Glutamatergic neuron (in vitro differentiated cells): ENCODE measurements at regions not wholly inside any gene's neighbourhood (a gene's known extent, or its start where the extent isn't known, plus 50 kb on each side); places are given as distances from the start of the nearest gene placed in this dataset.

ENCODE experiments used
- DNase-seq: peaks from one replicate; pipeline ENCODE4 v3.0.0; 2022
- H3K27ac Mint-ChIP-seq: one replicate; pipeline ENCODE4 v1.8.0; 2020; ENCODE audit warnings: mild to moderate bottlenecking, mixed read lengths, inconsistent platforms; ENCODE audit not compliant: unreplicated experiment
- H3K27me3 Mint-ChIP-seq: one replicate; pipeline ENCODE4 v1.8.0; 2020; ENCODE audit warnings: mild to moderate bottlenecking, moderate library complexity, mixed read lengths, inconsistent platforms; ENCODE audit not compliant: unreplicated experiment
- H3K36me3 Mint-ChIP-seq: one replicate; pipeline ENCODE4 v1.8.0; 2020; ENCODE audit warnings: mild to moderate bottlenecking, mixed read lengths, inconsistent platforms; ENCODE audit not compliant: unreplicated experiment
- H3K4me1 Mint-ChIP-seq: one replicate; pipeline ENCODE4 v1.8.0; 2020; ENCODE audit warnings: mild to moderate bottlenecking, low read depth, mixed read lengths, inconsistent platforms; ENCODE audit not compliant: unreplicated experiment
- H3K4me3 Mint-ChIP-seq: one replicate; pipeline ENCODE4 v1.8.0; 2020; ENCODE audit warnings: mild to moderate bottlenecking, mixed read lengths, inconsistent platforms; ENCODE audit not compliant: unreplicated experiment
- H3K9me3 Mint-ChIP-seq: one replicate; pipeline ENCODE4 v1.8.0; 2020; ENCODE audit warnings: mild to moderate bottlenecking, moderate library complexity, mixed read lengths, inconsistent platforms; ENCODE audit not compliant: unreplicated experiment
- TF ChIP-seq, protein P1 (sequence below): fragments of 200-600 bp; sonication (generic); IDR thresholded peaks from one replicate; pipeline ENCODE4 v1.5.0; 2021; ENCODE audit not compliant: partially characterized antibody, unreplicated experiment

DNA sequence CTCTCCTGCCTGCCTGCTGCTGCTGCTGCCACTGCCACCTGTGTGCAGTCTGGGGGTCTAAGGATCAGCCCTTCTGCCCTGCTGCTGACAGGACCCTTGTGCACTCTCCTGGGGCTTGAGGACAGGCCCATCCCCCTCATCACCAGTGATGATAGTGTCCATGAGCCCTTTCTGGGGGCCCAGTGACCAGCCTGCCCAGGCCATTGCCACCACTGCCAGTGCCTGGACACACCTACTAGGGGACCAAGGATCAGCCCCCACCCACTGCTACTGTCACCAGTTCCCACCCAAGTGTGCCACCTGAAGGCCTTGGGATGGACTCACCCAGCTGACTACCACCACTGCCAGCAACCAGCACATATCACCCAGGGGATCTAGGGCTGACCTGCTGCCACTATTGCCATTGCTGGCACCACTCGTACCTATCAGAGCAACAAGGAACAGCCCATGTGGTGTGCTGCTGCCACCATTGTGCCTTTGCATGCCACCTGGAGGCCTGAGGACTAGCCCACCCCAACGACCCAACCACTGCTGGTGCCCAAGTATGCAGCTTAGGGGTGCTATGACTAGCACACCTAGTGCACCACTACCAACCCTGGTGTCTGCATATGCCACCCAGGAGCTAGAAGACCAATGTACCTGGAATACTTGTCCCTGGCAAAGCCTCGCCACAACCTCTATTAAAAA, 994.3 kb downstream of the PCDH17 start:
- Mint-ChIP-seq H3K4me3 (no peak overlapping the region), H3K27me3 (no peaks in the 10 kb centered on the region), H3K36me3 (peaks cover 17% of the 10 kb centered on the region), H3K4me1 (peaks cover 11% of the 10 kb centered on the region), H3K9me3 (peaks cover 11% of the 10 kb centered on the region), H3K27ac (no peak overlapping the region)
- TF ChIP-seq, protein P1, sequence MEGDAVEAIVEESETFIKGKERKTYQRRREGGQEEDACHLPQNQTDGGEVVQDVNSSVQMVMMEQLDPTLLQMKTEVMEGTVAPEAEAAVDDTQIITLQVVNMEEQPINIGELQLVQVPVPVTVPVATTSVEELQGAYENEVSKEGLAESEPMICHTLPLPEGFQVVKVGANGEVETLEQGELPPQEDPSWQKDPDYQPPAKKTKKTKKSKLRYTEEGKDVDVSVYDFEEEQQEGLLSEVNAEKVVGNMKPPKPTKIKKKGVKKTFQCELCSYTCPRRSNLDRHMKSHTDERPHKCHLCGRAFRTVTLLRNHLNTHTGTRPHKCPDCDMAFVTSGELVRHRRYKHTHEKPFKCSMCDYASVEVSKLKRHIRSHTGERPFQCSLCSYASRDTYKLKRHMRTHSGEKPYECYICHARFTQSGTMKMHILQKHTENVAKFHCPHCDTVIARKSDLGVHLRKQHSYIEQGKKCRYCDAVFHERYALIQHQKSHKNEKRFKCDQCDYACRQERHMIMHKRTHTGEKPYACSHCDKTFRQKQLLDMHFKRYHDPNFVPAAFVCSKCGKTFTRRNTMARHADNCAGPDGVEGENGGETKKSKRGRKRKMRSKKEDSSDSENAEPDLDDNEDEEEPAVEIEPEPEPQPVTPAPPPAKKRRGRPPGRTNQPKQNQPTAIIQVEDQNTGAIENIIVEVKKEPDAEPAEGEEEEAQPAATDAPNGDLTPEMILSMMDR: no peak
- no peak for DNase-seq

DNA sequence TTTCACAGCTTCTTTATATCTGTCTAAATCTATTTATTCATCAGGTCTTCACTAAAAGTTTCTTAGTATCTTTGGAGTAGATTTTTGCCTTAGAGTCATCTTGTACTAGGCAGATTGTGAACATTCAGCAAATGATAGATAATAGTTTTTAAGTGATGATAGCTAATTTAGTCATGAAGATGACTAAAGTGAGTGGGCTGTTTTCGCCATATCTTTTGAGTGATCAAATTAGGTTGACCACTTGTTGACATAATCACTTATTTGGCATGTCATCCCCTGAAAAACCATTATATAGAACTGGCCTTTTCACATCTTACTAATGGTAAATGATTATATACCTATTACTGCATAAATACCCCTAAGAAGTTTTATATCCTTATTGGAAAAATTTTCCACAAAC, 999.2 kb downstream of the PCDH17 start:
- peaks cover 5% of the 10 kb centered on the region for H3K4me1 Mint-ChIP-seq
- TF ChIP-seq, protein P1: no peak
- DNase-seq: no peak
- H3K27ac Mint-ChIP-seq: no peak overlapping the region
- H3K9me3 Mint-ChIP-seq: peaks cover 9% of the 10 kb centered on the region
- H3K27me3 Mint-ChIP-seq: no peaks in the 10 kb centered on the region
- H3K36me3 Mint-ChIP-seq: peaks cover 17% of the 10 kb centered on the region
- no peak overlapping the region for H3K4me3 Mint-ChIP-seq

DNA sequence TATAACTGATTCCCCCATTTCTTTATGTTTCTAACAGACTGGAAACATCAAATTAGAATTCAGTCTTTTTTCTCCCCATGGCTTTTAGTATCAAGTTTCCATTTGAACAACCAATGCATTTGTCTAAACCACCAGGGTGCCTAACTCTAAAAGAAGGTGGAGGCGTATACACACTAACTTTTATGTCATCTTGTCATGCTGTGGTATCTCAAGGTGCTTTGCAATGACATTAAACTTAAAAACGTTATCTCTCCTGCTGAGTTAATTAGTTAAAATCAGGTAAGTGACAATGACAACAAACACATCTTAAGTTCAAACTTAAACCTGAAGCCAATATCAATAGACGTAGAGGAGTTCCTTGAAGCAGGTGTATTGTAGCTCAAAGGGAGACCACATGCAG, 1001.7 kb downstream of the PCDH17 start:
- H3K4me3 Mint-ChIP-seq: no peak overlapping the region
- H3K27ac Mint-ChIP-seq: no peak overlapping the region
- H3K36me3 Mint-ChIP-seq: no peaks in the 10 kb centered on the region
- peaks cover 5% of the 10 kb centered on the region for H3K4me1 Mint-ChIP-seq
- DNase-seq: no peak
- H3K9me3 Mint-ChIP-seq: no peaks in the 10 kb centered on the region
- no peaks in the 10 kb centered on the region for H3K27me3 Mint-ChIP-seq
- TF ChIP-seq, protein P1: no peak

DNA sequence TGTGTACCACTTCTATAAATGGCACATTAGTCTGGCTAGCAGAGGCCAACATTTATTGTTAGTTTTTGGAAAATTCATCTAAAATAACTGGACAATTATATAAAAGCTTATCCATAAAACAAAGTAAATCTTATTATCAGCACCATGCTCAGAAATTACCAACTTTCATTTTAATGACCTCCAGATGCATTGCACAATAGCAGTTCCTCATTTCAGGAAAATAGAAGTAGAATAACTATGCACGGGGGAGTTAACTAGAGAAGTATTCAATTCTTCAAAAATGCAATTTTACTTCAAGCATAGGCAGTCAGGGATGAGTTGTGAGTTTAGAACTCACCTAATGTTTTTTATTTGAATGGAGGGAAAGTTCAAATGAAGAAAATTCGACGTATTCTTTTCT, 1023.5 kb downstream of the PCDH17 start:
- H3K27me3 Mint-ChIP-seq: no peaks in the 10 kb centered on the region

DNA sequence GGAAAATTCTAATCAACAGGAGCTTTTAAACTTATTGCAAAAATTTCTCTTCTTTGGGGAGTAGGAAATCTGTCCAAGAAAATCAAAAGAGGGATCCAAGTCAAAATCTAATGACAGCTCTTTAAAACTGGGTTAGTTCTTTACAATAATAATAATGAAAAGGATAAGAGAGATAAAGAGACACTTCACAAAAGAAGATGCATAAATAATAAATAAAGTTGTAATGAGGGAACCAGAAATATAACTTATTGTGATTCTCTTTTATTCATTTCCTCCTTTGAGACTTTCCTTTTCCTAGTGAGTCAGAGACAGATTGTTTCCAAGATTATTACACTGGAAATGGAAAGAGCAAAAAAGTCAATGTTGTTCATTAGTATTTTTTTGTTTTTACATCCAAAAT, 1029.3 kb downstream of the PCDH17 start:
- no peak overlapping the region for H3K27ac Mint-ChIP-seq
- H3K36me3 Mint-ChIP-seq: no peaks in the 10 kb centered on the region
- H3K4me3 Mint-ChIP-seq: no peak overlapping the region
- H3K27me3 Mint-ChIP-seq: peaks cover 2% of the 10 kb centered on the region
- no peak for DNase-seq
- H3K4me1 Mint-ChIP-seq: peaks cover 3% of the 10 kb centered on the region
- no peaks in the 10 kb centered on the region for H3K9me3 Mint-ChIP-seq
- TF ChIP-seq, protein P1: no peak

More for the DNA sequence above, 1023.5 kb downstream of the PCDH17 start:
- TF ChIP-seq, protein P1: no peak
- no peak overlapping the region for H3K27ac Mint-ChIP-seq
- DNase-seq: no peak
- no peaks in the 10 kb centered on the region for H3K9me3 Mint-ChIP-seq
- H3K4me3 Mint-ChIP-seq: no peak overlapping the region
- H3K4me1 Mint-ChIP-seq: peaks cover 15% of the 10 kb centered on the region
- H3K36me3 Mint-ChIP-seq: no peaks in the 10 kb centered on the region
